ENCODE measurements at regions not wholly inside any gene's neighbourhood (a gene's known extent, or its start where the extent isn't known, plus 50 kb on each side); places are given as distances from the start of the nearest gene placed in this dataset.

GRCh38 chr14:95410838-95411237 is 91.1 kb upstream of the CLMN start:
- DNase-seq = no peak

- DNase-seq = no peak
Observed at GRCh38 chr14:95409477-95410272, 90.0 kb upstream of the CLMN start.

DNA sequence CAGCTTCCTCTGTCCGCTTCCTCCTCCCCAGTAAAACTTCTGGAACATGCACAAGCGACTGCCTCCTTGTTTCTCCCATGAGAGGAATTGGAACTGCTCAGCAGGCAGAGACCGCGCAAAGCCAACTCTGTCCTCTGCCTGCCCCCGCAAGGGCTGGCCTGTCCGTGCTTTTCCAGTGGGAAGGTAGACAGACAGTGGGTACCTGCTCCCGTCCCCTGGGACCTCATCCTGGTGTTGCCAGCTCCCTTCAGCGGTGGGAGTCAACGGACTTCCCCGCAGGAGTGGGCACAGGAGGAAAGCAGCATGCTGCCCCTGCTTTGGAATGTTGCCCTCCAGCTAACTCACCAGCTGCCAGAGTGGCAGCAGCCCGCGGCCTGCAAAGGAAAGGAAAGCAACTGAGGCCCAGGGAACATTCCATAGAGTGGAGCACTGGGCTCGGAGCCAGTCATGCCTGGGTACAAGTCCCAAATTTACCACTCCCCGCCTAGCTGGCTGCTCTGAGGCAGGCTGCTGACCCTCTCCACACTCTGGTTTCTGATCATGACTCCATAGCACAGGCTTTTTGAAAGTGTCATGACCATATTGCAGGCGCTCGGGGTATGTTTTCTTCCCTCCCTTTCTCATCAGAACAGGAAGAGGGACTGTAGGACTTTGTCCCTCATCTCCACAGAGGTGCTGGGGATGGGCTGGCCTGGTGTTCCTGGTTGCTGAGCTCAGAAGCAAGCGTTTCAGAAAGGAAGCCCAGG is 89.2 kb upstream of the CLMN start:
- DNase-seq = no peak

- DNase-seq = no peak
Observed at GRCh38 chr14:95407354-95407753, 87.6 kb upstream of the CLMN start.

DNA sequence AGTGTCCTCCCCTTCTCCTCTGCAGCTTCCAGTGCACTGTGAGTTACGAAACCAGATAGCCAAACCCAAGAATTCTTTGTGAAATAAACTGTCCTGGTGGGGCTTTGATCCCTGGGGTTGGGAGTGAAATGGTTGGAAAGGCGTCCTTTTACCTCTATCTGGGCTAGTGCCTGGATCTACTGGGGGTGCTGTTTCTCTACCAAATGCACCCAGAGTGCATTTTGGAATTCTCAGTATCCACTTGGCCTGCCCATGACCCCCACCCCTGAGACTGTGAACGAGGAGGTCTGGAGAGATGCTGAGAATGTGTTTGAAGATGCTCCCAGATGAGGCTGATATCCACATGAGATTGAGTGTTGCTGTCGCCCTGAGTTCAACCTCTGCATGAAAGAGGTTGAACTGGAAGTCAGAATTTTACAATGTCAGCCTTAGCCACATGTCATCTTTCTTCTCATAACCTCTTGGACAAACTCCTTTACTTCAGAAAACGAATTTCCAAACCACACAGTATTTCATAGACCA is 87.1 kb upstream of the CLMN start:
- DNase-seq = no peak

- no peak for DNase-seq
Observed at GRCh38 chr14:95404583-95404982, 84.9 kb upstream of the CLMN start.

DNA sequence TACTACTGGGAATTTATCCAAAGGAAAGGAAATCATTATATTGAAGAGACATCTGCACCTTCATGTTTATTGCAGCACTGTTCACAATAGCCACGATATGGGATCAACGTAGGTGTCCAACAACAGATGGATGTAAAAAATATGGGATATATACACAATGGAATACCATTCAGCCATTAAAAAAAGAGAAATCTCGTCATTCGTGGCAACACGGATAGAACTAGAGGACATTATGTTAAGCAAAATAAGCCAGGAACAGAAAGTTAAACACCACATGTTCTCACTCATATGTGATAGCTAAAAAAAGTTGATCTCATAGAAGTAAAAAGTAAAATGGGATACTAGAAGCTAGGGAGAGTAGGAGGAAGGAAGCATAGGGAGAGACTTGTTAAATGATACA is 82.9 kb upstream of the CLMN start:
- no peak for DNase-seq

- no peak for DNase-seq
Observed at GRCh38 chr14:95402176-95402575, 82.5 kb upstream of the CLMN start.

GRCh38 chr14:95398630-95399547 is 79.2 kb upstream of the CLMN start:
- no peak for DNase-seq

- DNase-seq = no peak
Observed at GRCh38 chr14:95397325-95397724, 77.6 kb upstream of the CLMN start.

GRCh38 chr14:95396221-95396620 is 76.5 kb upstream of the CLMN start:
- no peak for DNase-seq

GRCh38 chr14:95395098-95395737 is 75.5 kb upstream of the CLMN start:
- no peak for DNase-seq

GRCh38 chr14:95394297-95395097 is 74.8 kb upstream of the CLMN start:
- no peak for DNase-seq

DNA sequence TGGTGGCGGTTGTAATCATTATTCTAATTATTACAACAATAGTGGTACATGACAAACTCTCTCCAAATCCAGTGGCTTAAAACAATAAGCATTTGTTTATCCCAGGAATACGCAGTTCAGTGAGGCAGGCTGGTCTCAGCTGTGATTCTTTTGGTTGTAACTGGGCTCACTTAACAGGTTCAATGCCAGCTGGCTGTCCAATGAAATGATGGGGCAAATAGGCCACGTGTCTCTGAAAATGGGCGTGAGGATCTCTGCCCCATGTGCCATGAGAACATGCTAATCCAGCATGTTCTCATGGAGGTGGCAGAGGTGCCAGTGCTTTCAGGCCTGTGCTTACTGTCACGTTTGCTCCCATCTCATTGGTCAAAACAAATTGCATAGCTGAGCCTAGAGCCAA is 73.1 kb upstream of the CLMN start:
- no peak for DNase-seq

DNA sequence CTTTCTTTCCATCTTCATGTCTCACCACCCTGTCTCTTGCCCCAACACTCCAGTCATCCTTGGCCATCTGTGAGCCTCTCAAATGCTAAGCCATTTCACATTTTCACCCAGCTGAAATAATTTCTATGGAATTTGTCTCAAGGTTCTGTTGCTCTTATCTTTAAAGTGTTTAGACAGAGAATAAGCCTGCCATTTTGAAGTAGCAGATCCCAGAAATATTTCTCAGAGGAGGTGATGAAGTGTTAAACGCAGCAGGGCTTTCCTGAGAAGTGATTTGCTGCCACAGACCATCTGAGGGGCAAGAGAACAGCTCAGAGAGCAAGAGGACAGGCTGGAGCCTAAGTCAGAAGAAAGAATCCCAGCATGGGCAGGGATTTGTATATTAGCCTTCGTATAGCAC is 71.6 kb upstream of the CLMN start:
- no peak for DNase-seq

- DNase-seq = no peak
Observed at GRCh38 chr14:95389471-95390011, 69.8 kb upstream of the CLMN start.

GRCh38 chr14:95388699-95389098 is 69.0 kb upstream of the CLMN start:
- no peak for DNase-seq

GRCh38 chr14:95387826-95388445 is 68.2 kb upstream of the CLMN start:
- no peak for DNase-seq

GRCh38 chr14:95386536-95387095 is 66.9 kb upstream of the CLMN start:
- no peak for DNase-seq

- DNase-seq = no peak
Observed at GRCh38 chr14:95385701-95386100, 66.0 kb upstream of the CLMN start.
